Ovary (tissue), 7 donors: ENCODE measurements at regions not wholly inside any gene's neighbourhood (a gene's known extent, or its start where the extent isn't known, plus 50 kb on each side); places are given as distances from the start of the nearest gene placed in this dataset.

ENCODE experiments used
- DNase-seq, 5 donors: peaks; one replicate each; pipeline ENCODE4 v3.0.0-alpha.2; 2019 to 2020
- H3K27ac ChIP-seq, 2 donors: fragments of 200-600 bp; one replicate each; pipeline versions ENCODE4 v1.5.1 to v1.8.0; 2019 to 2022
- H3K27me3 ChIP-seq: fragments of 200-600 bp; one replicate; pipeline ENCODE4 v1.8.0; 2022
- H3K36me3 ChIP-seq: fragments of 200-600 bp; sonication (generic); one replicate; pipeline ENCODE4 v1.5.1; 2019
- H3K4me1 ChIP-seq: one replicate; pipeline ENCODE4 v1.8.1; 2013; ENCODE audit warnings: mild to moderate bottlenecking, moderate library complexity; ENCODE audit not compliant: insufficient read depth
- H3K4me3 ChIP-seq: fragments of 200-600 bp; sonication (generic); one replicate; pipeline ENCODE4 v1.5.1; 2017
- H3K9me3 ChIP-seq, 2 donors: fragments of 200-600 bp in 1 of 2; sonication (generic) in 1 of 2; one replicate each; pipeline versions ENCODE4 v1.5.1 to v1.8.1; 2013 to 2019; ENCODE audit warnings: mild to moderate bottlenecking in 1 of 2, moderate library complexity in 1 of 2
- CTCF ChIP-seq, 3 donors: fragments of 450-650 bp in 2 of 3; fragments of 200-600 bp in 1 of 3; IDR thresholded peaks; one replicate each; pipeline versions ENCODE4 v1.5.1 to v1.8.0; 2016 to 2022; ENCODE audit warnings: antibody characterized with exemption in 3 of 3, mild to moderate bottlenecking in 1 of 3
- EP300 ChIP-seq: sonication (generic); formaldehyde crosslinking; IDR thresholded peaks from one replicate; pipeline ENCODE4 v1.6.1; 2017; ENCODE audit warnings: antibody characterized with exemption
- POLR2A ChIP-seq: fragments of 450-650 bp; IDR thresholded peaks from one replicate; pipeline ENCODE4 v1.6.1; 2017; ENCODE audit warnings: antibody characterized with exemption, mild to moderate bottlenecking, moderate library complexity
- WGBS, 3 donors: extraction: QIAGEN DNeasy Blood & Tissue Kit in 1 of 3; methylation state at CpG; one replicate each; pipeline versions ENCODE4 v1.1.5 to v1.1.7; 2013 to 2017; 5-methylcytosine and 5-hydroxymethylcytosine counted together
- intact Hi-C, 4 donors: fragments of 100-400 bp; cut with DNase I; formaldehyde crosslinking; loops; one replicate each; pipeline versions ENCODE4 v1.11.0 to v1.15.1; 2022 to 2023
- donor health status: DM: no; HTN: no; CAD: no; lungs with moderate emphysema.
- donor health status: DM: no; HTN: no; CAD: no.
- donor health status: Bipolar disorder and iron deficiency.
- donor health status: DM: no; HTN: no; CAD: no.
- donor health status: DM: yes; HTN: yes; CAD: no.

- Histone ChIP-seq H3K9me3 (no peaks in the 10 kb centered on the region), H3K27me3 (no peaks in the 10 kb centered on the region), H3K4me3 (no peak overlapping the region), H3K27ac (no peak overlapping the region), H3K4me1 (no peaks in the 10 kb centered on the region), H3K36me3 (no peaks in the 10 kb centered on the region)
- TF ChIP-seq POLR2A (no peak), EP300 (no peak), CTCF (IDR thresholded peaks at IDR 0.05) (no peak)
- DNase-seq, result no peak
- 75 to 83% (median 77%) methylated on average over 3 of the region's 3 CpGs for whole genome bisulfite sequencing, 3 donors
- intact Hi-C loops, result no loop called here
Observed at GRCh38 chr12:19965196-19966038, 402.9 kb upstream of the PDE3A start.

DNA sequence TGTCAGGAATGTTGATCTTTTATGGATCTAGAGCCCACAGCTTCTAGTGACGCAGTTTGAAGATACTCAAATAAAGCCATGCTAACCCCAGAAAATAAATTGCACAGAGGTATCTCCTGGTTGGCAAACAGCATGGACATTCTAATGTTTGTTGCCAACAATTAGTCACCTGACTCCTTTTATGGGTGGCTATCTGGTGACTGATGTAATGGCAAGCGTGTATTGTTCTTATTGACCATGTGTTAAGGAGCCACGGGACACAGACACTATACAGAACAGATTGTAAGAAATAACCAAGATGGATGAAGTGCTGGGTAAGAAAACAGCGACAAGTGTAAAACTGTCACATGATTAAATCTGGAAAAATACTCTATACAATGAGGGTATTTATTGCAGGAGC is 401.3 kb upstream of the PDE3A start:
- intact Hi-C loops, result no loop called here
- Histone ChIP-seq H3K4me1 (peaks cover 3% of the 10 kb centered on the region), H3K9me3 (no peaks in the 10 kb centered on the region), H3K4me3 (no peak overlapping the region), H3K36me3 (no peaks in the 10 kb centered on the region), H3K27me3 (no peaks in the 10 kb centered on the region), H3K27ac (no peak overlapping the region)
- TF ChIP-seq POLR2A (no peak), EP300 (no peak), CTCF (IDR thresholded peaks at IDR 0.05) (no peak)
- no peak for DNase-seq
- WGBS, 3 donors, result 78 to 85% (median 80%) methylated on average over 4 of the region's 4 CpGs

- H3K36me3 ChIP-seq, result no peaks in the 10 kb centered on the region
- no peak overlapping the region for H3K4me3 ChIP-seq
- H3K4me1 ChIP-seq, result peaks cover 3% of the 10 kb centered on the region
- intact Hi-C loops, result no loop called here
- no peaks in the 10 kb centered on the region for H3K27me3 ChIP-seq
- no peak overlapping the region for H3K27ac ChIP-seq
- H3K9me3 ChIP-seq, result no peaks in the 10 kb centered on the region
- DNase-seq, result peak in 1 of 5 donors; percentile 24
- whole genome bisulfite sequencing, 3 donors, result 0 to 5% (median 0%) methylated on average over 2 of the region's 2 CpGs
- TF ChIP-seq POLR2A, result no peak
- no peak for TF ChIP-seq EP300
- TF ChIP-seq CTCF (IDR thresholded peaks at IDR 0.05), result no peak
Observed at GRCh38 chr12:19967431-19967830, 400.9 kb upstream of the PDE3A start.

GRCh38 chr12:19970116-19970515 is 398.2 kb upstream of the PDE3A start:
- no peaks in the 10 kb centered on the region for H3K9me3 ChIP-seq
- peaks cover 3% of the 10 kb centered on the region for H3K4me1 ChIP-seq
- H3K27me3 ChIP-seq, result no peaks in the 10 kb centered on the region
- TF ChIP-seq POLR2A, result no peak
- TF ChIP-seq EP300, result no peak
- TF ChIP-seq CTCF (IDR thresholded peaks at IDR 0.05), result no peak
- WGBS, 3 donors, result 16 to 23% (median 22%) methylated on average over 2 of the region's 2 CpGs
- intact Hi-C loops, result no loop called here
- H3K4me3 ChIP-seq, result no peak overlapping the region
- H3K27ac ChIP-seq, result no peak overlapping the region
- H3K36me3 ChIP-seq, result no peaks in the 10 kb centered on the region
- no peak for DNase-seq
